GM20000 (cell line): ENCODE measurements at regions not wholly inside any gene's neighbourhood (a gene's known extent, or its start where the extent isn't known, plus 50 kb on each side); places are given as distances from the start of the nearest gene placed in this dataset.
A peak's percentile ranks its signal among the peaks of the same experiment; 100 is the strongest.

Experiments
- DNase-seq: peaks from one replicate; pipeline ENCODE4 v3.0.0; 2012; ENCODE audit warnings: low spot score
- CTCF ChIP-seq: IDR thresholded peaks from 2 replicates; pipeline ENCODE4 v1.5.1; 2012; ENCODE audit warnings: mild to moderate bottlenecking, control low read depth; ENCODE audit errors: extremely low read depth, missing control alignments

- no peak for TF ChIP-seq CTCF
- no peak for DNase-seq
Measured at GRCh38 chr4:28677808-28678207, 1817.2 kb downstream of the STIM2 start.

- TF ChIP-seq CTCF: no peak
- no peak for DNase-seq
Measured at GRCh38 chr4:28682847-28683246, 1822.2 kb downstream of the STIM2 start.

- TF ChIP-seq CTCF: no peak
- peak; percentile 6 for DNase-seq
Measured at GRCh38 chr4:28686618-28687017, 1826.0 kb downstream of the STIM2 start.

- DNase-seq: no peak
- no peak for TF ChIP-seq CTCF
Measured at GRCh38 chr4:28690890-28691289, 1830.2 kb downstream of the STIM2 start.

GRCh38 chr4:28702571-28702970 lies 1841.9 kb downstream of the STIM2 start:
- no peak for DNase-seq

GRCh38 chr4:28709891-28710290 lies 1849.2 kb downstream of the STIM2 start:
- no peak for DNase-seq

More at GRCh38 chr4:28702571-28702970, 1841.9 kb downstream of the STIM2 start:
- no peak for TF ChIP-seq CTCF

GRCh38 chr4:28723371-28723770 lies 1862.7 kb downstream of the STIM2 start:
- TF ChIP-seq CTCF: no peak
- DNase-seq: no peak

More at GRCh38 chr4:28709891-28710290, 1849.2 kb downstream of the STIM2 start:
- no peak for TF ChIP-seq CTCF
